MG63 (cell line): ENCODE measurements at regions not wholly inside any gene's neighbourhood (a gene's known extent, or its start where the extent isn't known, plus 50 kb on each side); places are given as distances from the start of the nearest gene placed in this dataset.

Source experiments
- DNase-seq: peaks from one replicate; pipeline ENCODE4 v3.0.0-alpha.2; 2020
- H3K27me3 ChIP-seq: fragments of 250-450 bp; sonication (Bioruptor Pico); 2 replicates; pipeline ENCODE4 v1.5.1; 2020; ENCODE audit warnings: mild to moderate bottlenecking, moderate library complexity
- H3K36me3 ChIP-seq: fragments of 250-450 bp; sonication (Bioruptor Pico); 2 replicates; pipeline ENCODE4 v1.5.1; 2020; ENCODE audit warnings: mild to moderate bottlenecking, moderate library complexity
- H3K4me3 ChIP-seq: fragments of 250-450 bp; sonication (Bioruptor Pico); 2 replicates; pipeline ENCODE4 v1.5.1; 2020; ENCODE audit warnings: mild to moderate bottlenecking, moderate library complexity
- H3K9me3 ChIP-seq: fragments of 250-450 bp; sonication (Bioruptor Pico); 2 replicates; pipeline ENCODE4 v1.5.1; 2020; ENCODE audit warnings: mild to moderate bottlenecking, moderate library complexity

DNA sequence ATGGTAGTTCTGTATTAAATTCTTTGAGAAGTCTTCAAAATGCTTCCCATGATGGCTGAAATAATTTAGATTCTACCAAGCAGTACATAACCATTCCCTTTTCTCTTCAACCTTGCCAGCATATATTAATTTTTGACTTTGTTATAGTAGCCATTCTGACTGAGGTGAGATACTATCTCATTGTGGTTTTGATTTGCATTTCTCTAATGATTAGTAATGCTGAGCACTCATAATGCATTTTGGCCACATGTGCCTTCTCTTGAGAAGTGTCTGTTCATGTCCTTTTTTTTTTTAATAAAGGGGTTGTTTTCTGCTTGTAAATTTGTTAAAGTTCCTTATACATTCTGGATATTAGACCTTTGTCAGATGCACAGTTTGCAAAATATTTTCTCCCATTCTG lies 173.9 kb downstream of the CALCRL start:
- DNase-seq: no peak
- H3K4me3 ChIP-seq: no peak overlapping the region

GRCh38 chr2:187272255-187272654 lies 175.8 kb downstream of the CALCRL start:
- Histone ChIP-seq H3K9me3 (no peaks in the 10 kb centered on the region), H3K27me3 (no peaks in the 10 kb centered on the region), H3K4me3 (no peak overlapping the region), H3K36me3 (no peaks in the 10 kb centered on the region)
- DNase-seq: no peak

More for the DNA sequence above, 173.9 kb downstream of the CALCRL start:
- Histone ChIP-seq H3K27me3 (no peaks in the 10 kb centered on the region), H3K36me3 (no peaks in the 10 kb centered on the region), H3K9me3 (no peaks in the 10 kb centered on the region)

DNA sequence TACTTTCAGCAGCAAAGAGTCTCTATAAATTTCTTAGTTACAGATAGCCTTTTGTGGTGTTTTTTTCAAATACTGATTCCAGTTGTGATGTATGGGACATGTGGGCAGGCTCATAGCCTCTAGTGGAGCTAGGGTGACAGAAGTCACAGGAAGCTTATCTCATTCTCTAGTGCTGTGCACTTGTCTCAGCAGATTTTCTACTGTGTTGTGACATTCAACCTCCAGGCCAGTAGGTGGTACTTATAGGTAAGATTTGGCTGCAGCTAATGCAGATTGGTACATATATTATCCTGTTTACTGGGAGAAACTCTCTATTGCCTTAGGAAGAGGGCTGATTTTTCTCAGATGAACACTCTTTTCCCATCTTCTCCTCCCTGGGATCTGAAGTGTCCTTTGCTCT lies 176.2 kb downstream of the CALCRL start:
- Histone ChIP-seq H3K36me3 (no peaks in the 10 kb centered on the region), H3K4me3 (no peak overlapping the region), H3K9me3 (no peaks in the 10 kb centered on the region), H3K27me3 (no peaks in the 10 kb centered on the region)
- DNase-seq: no peak

DNA sequence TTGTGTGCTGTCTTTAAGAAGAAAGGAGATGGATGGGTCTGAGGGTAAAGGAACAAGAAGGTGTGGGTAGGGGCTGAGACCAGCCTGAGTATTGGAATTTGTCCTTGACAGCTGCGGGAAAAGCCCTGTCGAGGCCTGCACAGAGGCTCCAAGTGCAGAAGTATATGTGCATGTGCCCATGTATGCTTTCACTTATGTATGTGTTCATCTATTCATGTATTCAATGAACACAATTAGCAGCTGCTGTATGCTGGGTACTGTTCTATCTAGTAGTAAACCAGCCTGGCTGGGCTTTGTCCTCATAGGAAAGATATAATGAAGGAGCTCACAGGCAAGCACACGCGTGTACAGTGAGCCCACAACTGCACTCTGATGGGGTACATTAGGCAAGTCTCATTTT lies 181.4 kb downstream of the CALCRL start:
- Histone ChIP-seq H3K27me3 (no peaks in the 10 kb centered on the region), H3K4me3 (no peak overlapping the region)
- DNase-seq: no peak

GRCh38 chr2:187266147-187266546 lies 181.9 kb downstream of the CALCRL start:
- Histone ChIP-seq H3K4me3 (no peak overlapping the region), H3K36me3 (no peaks in the 10 kb centered on the region), H3K9me3 (no peaks in the 10 kb centered on the region), H3K27me3 (no peaks in the 10 kb centered on the region)
- DNase-seq: no peak

More for the DNA sequence above, 181.4 kb downstream of the CALCRL start:
- Histone ChIP-seq H3K36me3 (no peaks in the 10 kb centered on the region), H3K9me3 (no peaks in the 10 kb centered on the region)

GRCh38 chr2:187264612-187265011 lies 183.4 kb downstream of the CALCRL start:
- H3K9me3 ChIP-seq: no peaks in the 10 kb centered on the region
- H3K36me3 ChIP-seq: no peaks in the 10 kb centered on the region
- no peaks in the 10 kb centered on the region for H3K27me3 ChIP-seq
- no peak overlapping the region for H3K4me3 ChIP-seq
- DNase-seq: no peak

DNA sequence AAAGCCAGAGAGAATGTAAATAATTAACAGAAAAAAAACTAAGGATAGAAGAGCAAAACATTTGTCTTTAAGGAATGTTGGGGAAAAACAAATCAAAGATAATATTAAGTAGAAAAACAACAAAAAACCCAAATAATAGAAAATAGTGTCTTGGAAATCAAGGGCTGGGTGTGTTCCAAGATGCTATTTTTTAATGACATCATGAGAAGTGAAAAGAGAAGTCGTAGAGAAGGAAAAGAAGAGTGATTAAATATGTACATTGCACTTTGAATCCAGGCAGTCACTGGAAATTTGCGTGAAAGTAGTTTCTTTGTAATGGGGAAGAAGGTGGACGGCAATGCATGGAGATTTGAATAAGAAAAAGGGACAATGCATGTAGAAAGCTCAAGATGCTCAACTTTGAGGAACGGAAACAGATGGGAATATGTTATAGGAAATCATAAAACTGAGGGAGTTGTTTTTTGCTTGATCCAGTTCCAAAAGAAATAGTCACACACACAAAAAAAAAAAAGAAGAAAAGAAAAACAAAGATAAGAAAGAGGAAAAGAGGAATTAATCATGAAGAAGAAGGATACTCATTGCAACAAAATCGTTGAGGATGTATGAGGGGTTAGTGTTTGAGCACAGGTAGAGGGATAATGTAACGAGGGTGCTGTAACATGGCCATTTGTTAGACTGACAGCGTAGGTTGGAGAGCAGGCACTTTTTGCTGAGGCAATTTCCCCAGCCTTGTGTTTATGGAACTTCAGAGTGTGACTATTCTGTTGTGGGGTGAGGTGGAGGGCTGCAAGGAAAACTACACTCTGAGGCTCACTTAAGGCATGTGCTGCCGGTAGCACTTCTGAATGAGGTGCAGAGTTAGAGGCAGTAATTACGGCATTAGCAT lies 184.1 kb downstream of the CALCRL start:
- H3K4me3 ChIP-seq: no peak overlapping the region
- no peak for DNase-seq
- H3K27me3 ChIP-seq: no peaks in the 10 kb centered on the region
- no peaks in the 10 kb centered on the region for H3K9me3 ChIP-seq
- no peaks in the 10 kb centered on the region for H3K36me3 ChIP-seq

- DNase-seq: no peak
- no peak overlapping the region for H3K4me3 ChIP-seq
- H3K9me3 ChIP-seq: no peaks in the 10 kb centered on the region
- H3K36me3 ChIP-seq: no peaks in the 10 kb centered on the region
- H3K27me3 ChIP-seq: no peaks in the 10 kb centered on the region
Observed at GRCh38 chr2:187261705-187262104, 186.3 kb downstream of the CALCRL start.

- no peak overlapping the region for H3K4me3 ChIP-seq
- no peaks in the 10 kb centered on the region for H3K9me3 ChIP-seq
- DNase-seq: no peak
- H3K27me3 ChIP-seq: no peaks in the 10 kb centered on the region
- no peaks in the 10 kb centered on the region for H3K36me3 ChIP-seq
Observed at GRCh38 chr2:187252063-187252462, 196.0 kb downstream of the CALCRL start.

- no peaks in the 10 kb centered on the region for H3K27me3 ChIP-seq
- no peaks in the 10 kb centered on the region for H3K9me3 ChIP-seq
- no peaks in the 10 kb centered on the region for H3K36me3 ChIP-seq
- DNase-seq: no peak
- no peak overlapping the region for H3K4me3 ChIP-seq
Observed at GRCh38 chr2:187250137-187250536, 197.9 kb downstream of the CALCRL start.

GRCh38 chr2:187233811-187234210 lies 214.2 kb downstream of the CALCRL start:
- Histone ChIP-seq H3K4me3 (no peak overlapping the region), H3K36me3 (no peaks in the 10 kb centered on the region), H3K27me3 (no peaks in the 10 kb centered on the region), H3K9me3 (no peaks in the 10 kb centered on the region)
- no peak for DNase-seq

DNA sequence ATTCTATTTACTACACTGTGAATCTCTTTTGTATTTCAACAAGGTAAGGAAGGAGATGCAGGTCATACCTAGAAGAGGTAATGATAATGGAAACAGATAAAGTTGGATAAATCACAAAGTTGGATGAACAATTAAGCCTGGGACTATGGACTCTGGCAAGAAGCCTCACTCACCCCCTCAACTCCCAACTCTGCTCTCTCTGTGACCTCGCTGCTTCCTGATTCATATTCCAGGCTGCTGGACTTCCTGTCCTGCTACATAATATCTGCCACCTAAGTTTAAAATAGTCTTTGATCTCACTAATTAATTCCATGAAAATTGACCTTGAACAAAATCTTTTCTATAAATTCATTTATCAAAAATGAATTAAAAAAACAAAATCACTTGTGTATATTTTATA lies 215.3 kb downstream of the CALCRL start:
- no peak for DNase-seq
- H3K4me3 ChIP-seq: no peak overlapping the region
- no peaks in the 10 kb centered on the region for H3K36me3 ChIP-seq

GRCh38 chr2:187230088-187230487 lies 218.0 kb downstream of the CALCRL start:
- Histone ChIP-seq H3K27me3 (no peaks in the 10 kb centered on the region), H3K4me3 (no peak overlapping the region), H3K9me3 (no peaks in the 10 kb centered on the region; the same call in 1 of the 2 replicates), H3K36me3 (no peaks in the 10 kb centered on the region)
- DNase-seq: no peak

More for the DNA sequence above, 215.3 kb downstream of the CALCRL start:
- Histone ChIP-seq H3K27me3 (no peaks in the 10 kb centered on the region), H3K9me3 (no peaks in the 10 kb centered on the region)

DNA sequence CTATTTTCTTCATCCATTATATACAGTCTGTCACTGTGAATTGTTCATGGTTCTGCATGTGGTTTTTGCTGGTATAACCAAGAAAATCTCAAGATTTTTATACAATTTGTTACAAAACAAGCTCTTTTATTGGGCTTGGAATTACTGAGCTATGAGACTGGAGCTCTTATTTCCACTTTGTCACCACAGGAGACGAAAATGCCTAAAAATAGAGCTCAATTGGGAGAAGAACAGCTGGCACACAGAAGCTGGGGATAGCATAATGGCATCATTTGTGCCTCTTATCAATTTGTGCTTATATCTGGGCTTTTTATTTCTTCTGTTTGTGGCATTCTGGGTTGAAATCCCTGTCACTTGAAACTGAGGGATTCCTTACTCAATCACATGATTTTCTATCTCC lies 219.1 kb downstream of the CALCRL start:
- no peaks in the 10 kb centered on the region for H3K27me3 ChIP-seq
- DNase-seq: no peak

DNA sequence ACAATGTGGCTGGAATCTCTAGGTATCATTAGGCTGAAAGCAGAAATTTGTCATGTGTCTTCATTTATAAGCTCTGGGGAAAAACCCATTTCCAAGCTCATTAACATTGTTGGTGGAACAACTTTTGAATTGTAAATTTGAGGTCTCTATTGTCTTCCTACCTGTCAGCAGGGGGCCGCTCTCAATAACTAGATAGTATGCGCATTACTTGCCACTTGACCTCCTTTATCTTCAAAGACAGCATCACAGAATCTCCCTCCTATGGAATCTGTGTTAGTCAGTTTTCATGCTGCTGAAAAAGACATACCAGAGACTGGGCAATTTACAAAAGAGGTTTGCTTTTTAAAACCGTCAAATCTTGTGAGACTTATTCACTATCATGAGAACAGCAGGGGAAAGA lies 223.1 kb downstream of the CALCRL start:
- no peaks in the 10 kb centered on the region for H3K36me3 ChIP-seq
- no peak overlapping the region for H3K4me3 ChIP-seq
- no peaks in the 10 kb centered on the region for H3K27me3 ChIP-seq
- DNase-seq: no peak
- H3K9me3 ChIP-seq: no peaks in the 10 kb centered on the region; the same call in 1 of the 2 replicates

More for the DNA sequence above, 219.1 kb downstream of the CALCRL start:
- Histone ChIP-seq H3K9me3 (no peaks in the 10 kb centered on the region; the same call in 1 of the 2 replicates), H3K4me3 (no peak overlapping the region), H3K36me3 (no peaks in the 10 kb centered on the region)

GRCh38 chr2:187220071-187220470 lies 228.0 kb downstream of the CALCRL start:
- no peak for DNase-seq
- no peaks in the 10 kb centered on the region for H3K27me3 ChIP-seq
- H3K36me3 ChIP-seq: no peaks in the 10 kb centered on the region
- no peak overlapping the region for H3K4me3 ChIP-seq
- no peaks in the 10 kb centered on the region for H3K9me3 ChIP-seq

DNA sequence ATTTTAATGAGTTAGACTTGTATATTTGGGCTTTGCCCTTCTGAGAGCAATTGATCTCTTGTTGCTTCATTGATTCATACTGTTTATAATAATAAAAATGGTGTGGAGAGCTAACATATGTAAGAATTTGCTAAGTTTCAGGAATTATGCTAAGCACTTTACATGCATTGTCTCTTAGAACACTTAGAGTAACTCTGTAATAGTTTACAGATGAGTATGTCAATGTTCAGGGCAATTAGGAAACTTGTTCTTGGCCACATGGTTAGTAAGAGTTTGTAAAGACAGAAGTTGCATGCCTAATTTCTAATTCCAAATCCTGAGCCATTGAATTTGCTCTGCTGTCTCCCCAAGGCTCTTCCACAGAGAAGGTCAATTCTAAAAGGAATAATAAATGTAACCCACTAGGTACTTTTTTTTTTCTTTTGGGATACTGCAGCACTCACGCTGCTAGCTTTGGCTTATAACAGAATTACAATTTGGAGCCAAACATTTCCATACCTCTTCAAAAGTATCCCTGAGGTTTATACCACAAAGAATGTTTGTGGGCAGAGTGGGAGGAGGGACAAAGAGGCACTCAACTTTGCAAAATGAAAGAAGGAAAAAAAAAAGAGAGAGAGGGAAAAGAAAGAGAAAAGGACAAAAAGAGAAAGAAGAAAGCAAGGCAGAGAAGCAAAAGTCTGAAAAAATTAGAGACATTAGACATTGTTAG lies 232.4 kb downstream of the CALCRL start:
- H3K9me3 ChIP-seq: 0 out of 2 replicates have a peak, but pooled peaks cover 2% of the 10 kb centered on the region
- no peak overlapping the region for H3K4me3 ChIP-seq
- no peaks in the 10 kb centered on the region for H3K27me3 ChIP-seq
- no peaks in the 10 kb centered on the region for H3K36me3 ChIP-seq
- no peak for DNase-seq
